GM20000 (cell line): ENCODE measurements at regions not wholly inside any gene's neighbourhood (a gene's known extent, or its start where the extent isn't known, plus 50 kb on each side); places are given as distances from the start of the nearest gene placed in this dataset.

ENCODE experiments used
- DNase-seq: peaks from one replicate; pipeline ENCODE4 v3.0.0; 2012; ENCODE audit warnings: low spot score
- TF ChIP-seq, protein P1 (sequence below): IDR thresholded peaks from 2 replicates; pipeline ENCODE4 v1.5.1; 2012; ENCODE audit warnings: mild to moderate bottlenecking, control low read depth; ENCODE audit errors: extremely low read depth, missing control alignments

DNA sequence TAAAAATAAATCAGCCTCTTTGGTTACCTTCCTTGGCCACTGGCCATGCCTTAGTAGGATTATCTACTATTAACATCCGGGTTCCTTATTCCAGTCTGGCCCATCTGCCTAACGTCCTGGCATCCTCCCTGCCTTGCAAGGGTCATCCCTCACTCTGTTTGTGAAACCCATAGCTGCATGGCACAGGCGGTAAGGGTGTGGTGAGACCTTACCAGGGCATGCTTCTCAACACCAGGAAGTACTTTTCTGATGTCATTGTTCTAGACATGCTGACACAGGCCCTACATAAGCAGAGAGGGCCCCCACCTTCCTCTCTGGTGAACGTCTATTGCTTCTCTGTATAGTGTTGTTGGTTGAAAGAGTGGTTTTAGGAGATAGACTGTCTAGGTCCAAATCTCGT lies 296.8 kb upstream of the SPRED2 start:
- TF ChIP-seq, protein P1, sequence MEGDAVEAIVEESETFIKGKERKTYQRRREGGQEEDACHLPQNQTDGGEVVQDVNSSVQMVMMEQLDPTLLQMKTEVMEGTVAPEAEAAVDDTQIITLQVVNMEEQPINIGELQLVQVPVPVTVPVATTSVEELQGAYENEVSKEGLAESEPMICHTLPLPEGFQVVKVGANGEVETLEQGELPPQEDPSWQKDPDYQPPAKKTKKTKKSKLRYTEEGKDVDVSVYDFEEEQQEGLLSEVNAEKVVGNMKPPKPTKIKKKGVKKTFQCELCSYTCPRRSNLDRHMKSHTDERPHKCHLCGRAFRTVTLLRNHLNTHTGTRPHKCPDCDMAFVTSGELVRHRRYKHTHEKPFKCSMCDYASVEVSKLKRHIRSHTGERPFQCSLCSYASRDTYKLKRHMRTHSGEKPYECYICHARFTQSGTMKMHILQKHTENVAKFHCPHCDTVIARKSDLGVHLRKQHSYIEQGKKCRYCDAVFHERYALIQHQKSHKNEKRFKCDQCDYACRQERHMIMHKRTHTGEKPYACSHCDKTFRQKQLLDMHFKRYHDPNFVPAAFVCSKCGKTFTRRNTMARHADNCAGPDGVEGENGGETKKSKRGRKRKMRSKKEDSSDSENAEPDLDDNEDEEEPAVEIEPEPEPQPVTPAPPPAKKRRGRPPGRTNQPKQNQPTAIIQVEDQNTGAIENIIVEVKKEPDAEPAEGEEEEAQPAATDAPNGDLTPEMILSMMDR = no peak
- no peak for DNase-seq

DNA sequence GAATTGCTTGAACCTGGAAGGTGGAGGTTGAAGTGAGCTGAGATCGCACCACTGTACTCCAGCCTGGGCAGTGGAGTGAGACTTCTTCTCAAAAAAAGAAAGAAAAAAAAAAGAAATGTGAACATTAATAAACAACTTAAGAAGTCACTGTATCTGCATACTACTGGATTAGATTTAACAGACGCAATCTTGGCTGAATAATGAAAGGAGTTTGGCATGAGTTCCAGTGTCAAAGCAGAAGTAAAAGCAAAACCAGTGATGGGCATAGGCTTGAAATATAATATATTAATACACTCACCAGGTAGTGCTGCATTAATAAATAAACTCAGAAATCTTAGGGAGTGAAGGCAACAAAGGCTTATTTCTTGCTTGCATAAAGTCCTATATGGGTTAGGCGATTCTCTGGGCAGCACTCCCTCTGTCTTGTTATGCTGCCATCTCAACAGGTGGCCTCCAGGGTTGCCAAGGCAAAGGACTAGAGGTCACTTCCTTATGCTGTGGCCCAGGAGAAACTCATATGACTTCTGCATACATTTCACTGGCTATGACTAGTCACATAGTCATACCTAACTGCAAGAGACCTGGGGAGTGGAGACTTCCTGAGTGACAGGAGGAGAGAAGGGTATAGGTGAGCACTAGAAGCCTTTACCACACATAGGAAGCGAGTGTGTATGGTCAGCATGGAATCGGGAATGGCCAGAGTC lies 296.2 kb upstream of the SPRED2 start:
- TF ChIP-seq, protein P1 = no peak

DNA sequence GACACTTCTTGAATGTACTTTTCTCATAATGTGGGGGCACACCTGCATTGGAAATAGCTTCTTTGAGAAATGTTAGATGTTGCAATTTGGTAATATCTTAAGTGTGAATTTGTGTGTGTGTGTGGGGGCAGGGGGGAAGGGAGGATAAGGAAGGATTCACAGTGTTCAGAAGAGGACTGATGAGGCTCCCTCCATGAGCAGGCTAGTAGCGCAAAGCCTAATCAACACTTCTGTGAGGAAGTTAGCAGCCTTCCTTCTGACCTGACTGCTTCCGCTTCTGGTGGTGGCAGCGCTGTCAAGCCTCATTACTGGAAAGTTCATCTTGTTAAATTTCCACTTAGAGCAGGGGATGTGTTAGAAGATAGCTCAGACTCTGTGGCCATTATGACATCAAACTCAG lies 295.4 kb upstream of the SPRED2 start:
- DNase-seq = no peak
- TF ChIP-seq, protein P1 = no peak

More for the DNA sequence above, 296.2 kb upstream of the SPRED2 start:
- no peak for DNase-seq

DNA sequence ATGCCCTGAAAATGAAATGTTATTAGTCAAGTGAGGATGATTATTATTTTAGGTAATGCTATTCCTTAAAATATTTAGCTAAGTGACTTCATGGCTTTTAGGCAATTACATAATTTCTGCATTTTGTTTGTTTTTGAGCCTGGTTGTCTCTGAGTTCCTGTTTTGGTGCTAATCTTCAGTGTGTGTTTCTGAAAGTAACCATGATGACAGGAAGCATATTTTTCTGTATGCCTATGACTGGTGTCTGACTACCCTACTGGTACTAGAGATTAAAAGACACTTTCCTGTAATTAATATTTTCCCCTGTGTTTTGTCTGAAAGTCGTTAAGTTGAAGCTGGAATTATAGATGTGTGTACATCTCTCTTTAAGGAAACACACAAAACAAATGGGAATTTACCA lies 295.0 kb upstream of the SPRED2 start:
- TF ChIP-seq, protein P1 = no peak
- DNase-seq = no peak

DNA sequence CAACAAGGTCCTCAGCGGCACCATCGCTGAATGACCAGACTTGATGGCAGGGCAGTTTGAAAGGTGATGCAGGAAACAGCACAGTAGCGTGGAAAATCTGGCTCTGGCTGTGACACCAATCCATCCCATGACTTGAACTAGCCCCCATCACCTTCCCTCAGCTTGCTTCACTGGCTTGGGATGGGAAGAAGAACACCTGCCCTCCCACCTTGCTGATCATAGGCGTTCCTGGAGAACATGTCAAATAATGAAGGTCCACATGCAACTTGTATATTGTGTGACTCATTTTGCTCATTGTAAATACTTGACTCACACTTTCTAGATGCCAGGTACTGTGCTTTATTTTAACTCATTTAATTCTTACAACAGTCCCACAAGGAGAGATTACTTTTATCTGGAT lies 292.4 kb upstream of the SPRED2 start:
- DNase-seq = no peak
- TF ChIP-seq, protein P1 = no peak

DNA sequence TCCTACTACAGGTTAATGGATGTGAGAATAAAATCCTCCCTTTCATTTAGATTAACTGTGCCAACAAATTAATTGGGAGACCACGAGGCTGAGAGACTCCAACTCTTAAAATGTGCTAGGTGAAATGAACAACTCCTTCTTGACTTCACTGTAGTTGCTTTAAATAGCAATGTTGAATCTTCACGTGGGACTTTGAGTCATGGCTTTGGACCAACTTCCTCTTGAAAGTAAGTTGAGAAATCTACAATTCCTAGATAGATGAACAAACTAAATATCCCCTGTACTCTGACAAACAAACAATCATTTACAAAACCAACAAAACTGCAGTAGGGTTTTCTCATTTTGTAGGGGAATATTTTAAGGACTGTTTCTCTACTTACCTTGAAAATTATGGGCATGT lies 291.9 kb upstream of the SPRED2 start:
- DNase-seq = no peak
- TF ChIP-seq, protein P1 = no peak

DNA sequence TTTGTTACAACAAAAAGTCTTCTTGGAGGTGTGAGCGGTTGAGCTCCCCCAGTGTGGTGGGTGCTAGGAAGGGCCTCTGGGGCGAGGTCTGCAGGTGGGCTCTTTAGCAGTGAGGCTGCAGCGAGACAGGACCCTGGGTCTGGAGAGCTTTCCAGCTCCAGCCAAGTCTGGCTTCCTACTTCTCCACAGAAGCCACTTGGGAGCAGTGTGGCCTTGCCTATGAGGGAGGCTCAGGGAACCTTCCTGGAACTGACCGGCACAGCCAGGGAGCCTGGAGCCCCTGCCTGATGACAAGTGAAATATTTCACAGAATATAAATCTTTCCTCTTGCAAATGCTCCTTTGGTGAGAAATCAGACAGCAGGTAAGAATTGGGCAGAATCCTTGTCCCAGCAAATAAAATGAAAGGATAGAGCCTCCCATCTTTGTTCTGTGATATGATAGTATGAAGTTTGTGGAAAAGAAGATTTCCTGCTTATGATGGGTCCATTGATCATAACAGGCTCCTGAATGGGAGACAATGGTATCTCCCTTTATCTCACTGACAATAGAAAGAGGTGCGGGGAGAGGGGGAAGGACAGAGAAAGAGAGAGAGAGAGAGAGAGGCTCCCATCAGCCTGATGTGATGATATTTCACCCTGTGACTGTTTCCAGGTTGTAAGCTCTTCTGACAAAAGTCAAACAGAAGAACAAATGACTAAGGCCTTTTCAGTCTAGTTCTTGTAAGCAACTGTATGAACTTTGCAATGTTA lies 289.8 kb upstream of the SPRED2 start:
- TF ChIP-seq, protein P1 = no peak
- DNase-seq = no peak
